AG08396 (cell line): ENCODE measurements at regions not wholly inside any gene's neighbourhood (a gene's known extent, or its start where the extent isn't known, plus 50 kb on each side); places are given as distances from the start of the nearest gene placed in this dataset.
A peak's percentile ranks its signal among the peaks of the same experiment; 100 is the strongest.

Source experiments
- DNase-seq: peaks from one replicate; pipeline ENCODE4 v3.0.0; 2012; ENCODE audit warnings: low spot score, mixed read lengths

- DNase-seq: no peak
Observed at GRCh38 chr4:24637173-24637572, 52.8 kb upstream of the DHX15 start.

- no peak for DNase-seq
Observed at GRCh38 chr4:24638396-24638875, 54.1 kb upstream of the DHX15 start.

GRCh38 chr4:24639714-24640113 lies 55.4 kb upstream of the DHX15 start:
- no peak for DNase-seq

- no peak for DNase-seq
Observed at GRCh38 chr4:24640366-24640765, 56.0 kb upstream of the DHX15 start.

GRCh38 chr4:24642981-24643547 lies 58.7 kb upstream of the DHX15 start:
- DNase-seq: peak; percentile 43

- DNase-seq: no peak
Observed at GRCh38 chr4:24643774-24644520, 59.6 kb upstream of the DHX15 start.

GRCh38 chr4:24644983-24645764 lies 60.8 kb upstream of the DHX15 start:
- DNase-seq: no peak

GRCh38 chr4:24645765-24646550 lies 61.6 kb upstream of the DHX15 start:
- DNase-seq: no peak

- DNase-seq: no peak
Observed at GRCh38 chr4:24646798-24647460, 62.6 kb upstream of the DHX15 start.

- DNase-seq: no peak
Observed at GRCh38 chr4:24650849-24651640, 66.7 kb upstream of the DHX15 start.

GRCh38 chr4:24655326-24655725 lies 71.0 kb upstream of the DHX15 start:
- DNase-seq: no peak

GRCh38 chr4:24655971-24656370 lies 71.6 kb upstream of the DHX15 start:
- DNase-seq: no peak

GRCh38 chr4:24656906-24657305 lies 72.6 kb upstream of the DHX15 start:
- DNase-seq: no peak

GRCh38 chr4:24657768-24658617 lies 73.6 kb upstream of the DHX15 start:
- DNase-seq: peak; percentile 27

- DNase-seq: no peak
Observed at GRCh38 chr4:24659241-24659961, 75.0 kb upstream of the DHX15 start.

GRCh38 chr4:24662056-24662455 lies 77.7 kb upstream of the DHX15 start:
- DNase-seq: no peak

- DNase-seq: no peak
Observed at GRCh38 chr4:24662542-24662941, 78.2 kb upstream of the DHX15 start.

GRCh38 chr4:24664956-24665355 lies 80.6 kb upstream of the DHX15 start:
- DNase-seq: peak; percentile 47

- no peak for DNase-seq
Observed at GRCh38 chr4:24666316-24666715, 82.0 kb upstream of the DHX15 start.
